Central memory CD4-positive, alpha-beta T cell (primary cell): ENCODE measurements at regions not wholly inside any gene's neighbourhood (a gene's known extent, or its start where the extent isn't known, plus 50 kb on each side); places are given as distances from the start of the nearest gene placed in this dataset.

Experiments
- DNase-seq: peaks from one replicate; pipeline ENCODE4 v3.0.0; 2022

DNA sequence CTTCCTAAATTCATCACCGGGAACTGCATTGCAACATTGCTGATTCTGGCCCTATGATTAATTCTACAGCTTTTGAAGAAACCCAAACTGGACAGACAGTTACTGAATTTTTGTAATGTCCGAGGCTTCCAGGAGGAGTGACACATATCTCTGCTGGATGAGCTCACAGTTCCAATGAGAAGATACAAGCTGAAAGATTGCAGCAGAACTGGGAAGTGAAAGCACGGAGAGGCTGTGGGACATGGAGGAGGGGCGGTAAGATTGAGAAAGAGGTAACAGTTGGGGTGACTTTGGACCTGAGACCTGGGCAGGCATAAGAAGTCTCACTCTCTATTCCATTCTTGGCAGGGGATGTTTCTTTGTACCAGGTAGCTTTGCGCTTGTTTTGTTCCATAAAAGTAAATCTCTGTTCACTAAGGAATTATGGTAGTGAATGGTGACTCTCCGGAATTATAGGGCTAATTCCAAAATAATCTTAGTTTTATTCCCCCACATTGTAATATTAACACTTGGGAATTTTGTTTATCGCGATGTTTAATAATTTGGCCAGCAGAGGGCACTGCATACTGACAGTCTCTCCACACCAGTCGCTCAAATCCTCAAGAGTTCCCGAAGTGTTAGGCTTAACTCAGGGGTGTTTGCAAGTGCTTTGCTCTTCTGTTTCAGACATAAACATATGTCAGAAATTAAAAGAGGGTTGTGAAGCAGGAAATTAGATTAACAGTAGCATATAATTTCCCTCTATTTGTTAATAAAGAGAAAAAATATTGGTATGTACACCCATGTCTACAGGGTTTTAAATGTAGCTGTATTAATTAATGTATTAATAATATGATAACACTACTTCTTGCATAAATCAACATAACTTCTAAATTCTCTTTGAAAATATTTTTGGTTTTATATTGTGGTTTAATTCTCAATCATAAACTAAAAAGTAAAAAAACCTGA, 201.4 kb downstream of the SOCS6 start:
- DNase-seq = peak; percentile 15

DNA sequence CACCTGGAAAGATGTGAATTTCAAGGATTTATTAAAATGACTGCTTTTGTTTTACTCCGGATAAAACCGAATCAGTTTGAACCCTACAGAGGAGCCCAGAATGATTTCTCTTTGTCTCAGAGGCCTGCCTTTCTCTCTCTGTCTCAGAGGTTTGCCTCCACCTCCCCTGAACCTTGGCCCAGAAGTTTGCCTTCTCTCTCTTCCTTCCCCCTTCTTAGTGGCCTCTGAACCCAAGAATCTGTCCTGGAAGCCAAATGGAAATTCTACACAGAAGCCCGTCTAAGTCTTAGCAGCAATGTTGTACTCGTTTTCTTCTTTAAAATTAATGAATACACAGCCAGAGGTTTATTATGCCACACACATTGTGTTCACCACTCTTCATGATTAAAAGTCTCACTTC, 200.7 kb downstream of the SOCS6 start:
- DNase-seq = no peak

- no peak for DNase-seq
These were observed 181.1 kb downstream of the SOCS6 start for GRCh38 chr18:70469916-70470315.

- no peak for DNase-seq
These were observed 180.2 kb downstream of the SOCS6 start for GRCh38 chr18:70468861-70469547.

GRCh38 chr18:70464343-70465114, 175.7 kb downstream of the SOCS6 start:
- peak; percentile 4 for DNase-seq

DNA sequence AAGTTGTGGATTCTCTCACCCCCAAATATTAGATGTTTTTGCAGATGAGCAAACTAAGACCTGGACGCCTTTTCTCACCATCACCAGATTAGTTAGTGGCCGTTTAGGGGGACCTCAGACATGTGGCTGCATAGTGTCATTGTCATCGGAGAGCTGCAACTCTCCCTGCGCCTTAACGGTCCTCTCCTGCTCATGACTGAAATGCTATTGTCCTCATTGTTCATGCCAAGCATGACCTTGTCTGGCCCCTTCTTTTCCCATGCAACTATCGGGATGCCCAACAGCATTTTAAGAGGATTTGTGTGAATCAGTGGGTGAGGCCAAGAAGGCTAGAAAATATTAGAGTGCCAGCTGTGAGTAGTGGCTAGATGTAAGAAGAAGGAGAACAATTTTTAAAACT, 174.2 kb downstream of the SOCS6 start:
- DNase-seq = no peak

GRCh38 chr18:70462078-70462439, 173.2 kb downstream of the SOCS6 start:
- DNase-seq = no peak

DNA sequence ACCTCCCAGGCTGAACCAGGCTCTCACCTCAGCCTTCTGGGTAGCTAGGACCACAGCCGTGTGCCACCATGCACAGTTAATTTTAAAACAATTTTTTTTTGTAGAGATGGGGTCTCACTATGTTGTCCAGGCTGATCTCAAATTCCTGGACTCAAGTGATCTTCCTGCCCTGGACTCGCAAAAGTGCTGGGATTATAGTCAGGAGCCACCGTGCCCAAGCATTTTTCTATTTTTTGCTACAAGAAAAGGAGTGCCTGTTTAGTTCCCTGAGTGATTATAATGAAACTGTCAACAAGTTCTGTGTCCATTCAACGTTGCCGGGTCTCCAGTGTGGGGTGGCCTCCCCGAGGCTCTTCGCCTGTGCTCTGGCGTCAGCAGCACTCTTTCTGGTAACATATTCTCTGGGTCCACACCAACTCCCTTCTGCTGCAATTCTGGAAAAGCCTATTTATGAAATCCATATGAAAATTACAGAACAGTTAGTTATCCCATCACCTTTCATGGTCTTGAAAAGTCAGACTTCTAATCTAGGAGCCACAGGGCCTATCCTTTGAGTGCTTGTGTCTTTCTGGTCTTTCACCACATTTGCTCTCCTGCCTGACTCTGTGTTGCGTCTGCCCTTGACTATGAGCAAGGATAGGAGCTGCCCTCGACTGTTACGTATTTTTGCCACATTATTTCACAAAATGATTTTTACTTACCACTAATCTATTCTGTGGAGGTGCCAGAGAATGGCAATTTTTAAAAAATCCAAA, 172.7 kb downstream of the SOCS6 start:
- DNase-seq = no peak

GRCh38 chr18:70459731-70460130, 170.9 kb downstream of the SOCS6 start:
- no peak for DNase-seq

DNA sequence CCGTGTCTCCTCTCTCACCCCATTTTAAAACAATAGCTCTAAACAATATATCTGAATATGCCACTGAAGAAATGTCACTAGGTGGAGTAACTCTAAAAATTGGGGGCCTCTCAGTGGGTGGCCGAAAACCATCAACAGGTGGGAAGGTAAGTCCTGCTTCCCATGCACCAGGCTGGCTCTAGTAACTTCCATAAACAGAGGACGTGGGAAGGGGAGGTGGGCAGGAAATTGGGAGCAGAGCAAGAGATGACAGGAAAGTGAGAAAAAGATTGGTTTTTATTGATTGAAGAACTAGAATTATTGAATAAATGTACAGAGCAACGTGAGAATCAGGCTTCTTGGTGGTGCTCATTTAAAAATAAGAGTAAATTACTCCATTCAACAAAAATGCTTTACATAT, 170.4 kb downstream of the SOCS6 start:
- DNase-seq = no peak

GRCh38 chr18:70457788-70458187, 168.9 kb downstream of the SOCS6 start:
- no peak for DNase-seq

- DNase-seq = no peak
These were observed 168.4 kb downstream of the SOCS6 start for GRCh38 chr18:70457223-70457622.

- DNase-seq = no peak
These were observed 167.5 kb downstream of the SOCS6 start for GRCh38 chr18:70456376-70456775.

DNA sequence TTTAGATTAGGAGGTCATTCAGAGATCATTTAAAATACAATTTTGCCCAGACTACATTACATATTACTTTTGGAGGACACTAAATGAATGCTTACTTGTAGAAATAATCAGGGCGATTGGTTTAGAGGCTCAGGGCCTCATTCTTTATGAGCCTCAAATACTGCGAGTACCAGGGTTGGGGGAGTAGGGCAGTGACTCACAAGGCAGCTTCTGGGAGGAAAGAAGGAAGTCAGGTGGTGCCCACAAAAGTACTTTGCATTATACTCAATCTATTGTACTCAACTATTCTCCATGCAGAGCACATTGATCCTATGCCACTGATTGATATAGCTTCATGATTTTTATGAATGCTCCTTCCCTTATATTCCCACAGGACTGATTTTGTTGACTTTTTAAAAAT, 166.9 kb downstream of the SOCS6 start:
- DNase-seq = no peak

GRCh38 chr18:70454704-70455322, 166.0 kb downstream of the SOCS6 start:
- DNase-seq = peak; percentile 16

DNA sequence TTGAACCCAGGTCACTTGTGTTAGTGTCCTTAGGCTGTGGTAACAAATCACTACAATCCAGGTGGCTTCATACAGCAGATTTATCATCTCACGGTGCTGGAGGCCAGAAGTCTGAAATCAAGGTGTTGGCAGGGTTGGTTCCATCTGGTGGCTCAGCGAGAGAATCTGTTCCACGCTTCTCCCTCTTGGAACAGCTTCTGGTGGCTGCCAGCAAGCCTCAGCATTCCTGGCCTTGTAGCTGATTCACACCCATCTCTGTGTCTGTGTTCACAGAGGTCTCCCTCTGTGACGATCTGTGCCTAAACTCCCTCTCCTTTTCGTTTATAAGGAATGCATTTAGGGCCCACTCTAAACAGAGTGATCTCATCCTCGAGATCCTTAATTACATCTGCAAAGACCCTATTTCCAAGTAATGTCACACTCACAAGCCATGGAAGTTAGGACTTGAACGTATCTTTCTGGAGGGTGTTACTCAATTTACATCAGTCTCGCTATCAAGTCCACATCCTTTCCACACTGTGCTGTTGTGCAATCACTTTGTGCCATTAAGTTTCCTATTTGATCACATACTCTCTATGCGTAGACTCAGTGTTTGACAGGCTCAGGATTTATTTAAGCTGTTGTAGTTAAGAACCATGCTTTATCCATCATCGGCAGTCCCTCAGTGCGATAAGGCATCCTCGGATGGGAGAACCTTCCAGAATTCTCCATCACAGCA, 164.4 kb downstream of the SOCS6 start:
- no peak for DNase-seq

DNA sequence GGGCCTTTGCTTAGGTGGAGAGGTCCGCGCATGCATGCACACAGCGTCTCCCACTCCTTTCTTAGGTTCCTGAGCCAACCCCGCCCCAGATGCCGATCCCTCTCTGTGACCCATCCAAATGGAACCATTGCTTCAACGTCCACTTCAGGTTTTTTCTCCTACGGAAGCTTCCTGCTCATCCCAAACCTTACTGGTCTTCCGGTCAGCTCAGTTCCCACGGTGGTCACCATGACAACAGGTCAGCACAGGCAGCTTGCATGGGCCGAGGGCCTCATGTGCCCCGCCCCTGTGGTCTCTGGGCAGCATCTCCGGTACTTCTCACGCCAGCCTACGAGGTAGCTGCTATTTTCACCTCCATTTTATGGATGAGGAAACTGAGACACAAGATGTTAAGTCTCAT, 163.7 kb downstream of the SOCS6 start:
- DNase-seq = no peak

GRCh38 chr18:70450426-70451253, 161.8 kb downstream of the SOCS6 start:
- DNase-seq = no peak

GRCh38 chr18:70448588-70448987, 159.7 kb downstream of the SOCS6 start:
- DNase-seq = no peak

DNA sequence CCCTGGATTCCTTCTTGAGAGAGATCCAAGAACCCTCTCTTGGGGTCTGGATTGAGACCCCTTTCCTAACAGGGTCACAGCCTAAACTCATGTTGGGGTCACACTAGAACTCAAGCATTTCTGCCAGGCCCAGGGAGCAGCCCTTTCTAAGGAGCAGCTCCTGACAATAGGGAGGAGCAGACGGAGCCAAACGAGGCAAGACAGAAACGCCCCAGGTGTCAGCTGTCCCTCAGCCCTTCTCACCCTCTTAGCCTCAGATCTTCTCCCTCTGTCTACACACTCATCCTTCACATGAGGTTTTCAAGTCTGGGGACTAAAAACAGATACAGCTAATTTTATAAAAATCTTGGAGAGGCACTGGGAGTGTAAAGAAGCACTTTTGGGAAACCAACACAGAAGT, 157.2 kb downstream of the SOCS6 start:
- DNase-seq = no peak

- DNase-seq = no peak
These were observed 154.1 kb downstream of the SOCS6 start for GRCh38 chr18:70442933-70443332.
